Stimulated activated CD4-positive, alpha-beta T cell treated with anti-CD3 and anti-CD28 coated beads, Interleukin-2, amount 100 ng/mL, for 24 hours (primary cell): ENCODE measurements at regions not wholly inside any gene's neighbourhood (a gene's known extent, or its start where the extent isn't known, plus 50 kb on each side); places are given as distances from the start of the nearest gene placed in this dataset.

ENCODE experiments used
- DNase-seq, 2 donors: peaks; one replicate each; pipeline ENCODE4 v3.0.0-alpha.2; 2020

GRCh38 chr3:72563690-72564370, 284.4 kb downstream of the SHQ1 start:
- no peak for DNase-seq

GRCh38 chr3:72560846-72561675, 287.2 kb downstream of the SHQ1 start:
- no peak for DNase-seq

GRCh38 chr3:72559385-72559784, 288.9 kb downstream of the SHQ1 start:
- no peak for DNase-seq

GRCh38 chr3:72558001-72558400, 290.2 kb downstream of the SHQ1 start:
- no peak for DNase-seq

- DNase-seq, result no peak
Measured at GRCh38 chr3:72555714-72556113, 292.5 kb downstream of the SHQ1 start.

- no peak for DNase-seq
Measured at GRCh38 chr3:72554689-72555088, 293.6 kb downstream of the SHQ1 start.

GRCh38 chr3:72553298-72553697, 294.9 kb downstream of the SHQ1 start:
- no peak for DNase-seq

- DNase-seq, result no peak
Measured at GRCh38 chr3:72550582-72551262, 297.5 kb downstream of the SHQ1 start.

GRCh38 chr3:72549761-72550581, 298.3 kb downstream of the SHQ1 start:
- DNase-seq, result no peak

GRCh38 chr3:72548981-72549380, 299.3 kb downstream of the SHQ1 start:
- DNase-seq, result no peak

GRCh38 chr3:72548461-72548860, 299.8 kb downstream of the SHQ1 start:
- no peak for DNase-seq

- no peak for DNase-seq
Measured at GRCh38 chr3:72547183-72547582, 301.1 kb downstream of the SHQ1 start.

- DNase-seq, result no peak
Measured at GRCh38 chr3:72544239-72544638, 304.0 kb downstream of the SHQ1 start.

- DNase-seq, result no peak
Measured at GRCh38 chr3:72543246-72543645, 305.0 kb downstream of the SHQ1 start.

GRCh38 chr3:72542781-72543180, 305.5 kb downstream of the SHQ1 start:
- DNase-seq, result no peak

- no peak for DNase-seq
Measured at GRCh38 chr3:72539856-72540255, 308.4 kb downstream of the SHQ1 start.

- DNase-seq, result peak in 1 of 2 donors; percentile 24
Measured at GRCh38 chr3:72538070-72538745, 310.0 kb downstream of the SHQ1 start.

- no peak for DNase-seq
Measured at GRCh38 chr3:72537448-72537847, 310.8 kb downstream of the SHQ1 start.

- no peak for DNase-seq
Measured at GRCh38 chr3:72536878-72537267, 311.4 kb downstream of the SHQ1 start.

- no peak for DNase-seq
Measured at GRCh38 chr3:72536206-72536877, 311.9 kb downstream of the SHQ1 start.

GRCh38 chr3:72535772-72536171, 312.5 kb downstream of the SHQ1 start:
- no peak for DNase-seq
